ENCODE measurements at regions not wholly inside any gene's neighbourhood (a gene's known extent, or its start where the extent isn't known, plus 50 kb on each side); places are given as distances from the start of the nearest gene placed in this dataset.

GRCh38 chr2:64803776-64804175 lies 150.1 kb upstream of the SERTAD2 start:
- Histone ChIP-seq H2BK120ac (ENCODE audit: low read depth, low read length) (no peak overlapping the region), H3K9ac (ENCODE audit: low read depth, low read length) (no peak overlapping the region), H3K56ac (ENCODE audit: extremely low read depth, insufficient read depth, low read length) (no peak overlapping the region), H3K27me3 (ENCODE audit: control insufficient read depth, insufficient read depth, low read length) (no peaks in the 10 kb centered on the region), H2AK9ac (replicated peaks; ENCODE audit: low read depth, low read length, poor library complexity) (no peak overlapping the region), H3K23ac (ENCODE audit: low read depth, low read length) (no peak overlapping the region), H3K4me2 (ENCODE audit: low read depth, low read length) (no peak overlapping the region), H4K20me1 (ENCODE audit: insufficient read depth, low read length) (no peaks in the 10 kb centered on the region), H3K9me3 (ENCODE audit: control insufficient read depth, insufficient read depth, low read length) (no peaks in the 10 kb centered on the region), H3K36me3 (ENCODE audit: control insufficient read depth, insufficient read depth, low read length) (no peaks in the 10 kb centered on the region), H3K4me3 (ENCODE audit: insufficient read depth, low read depth, low read length) (no peak overlapping the region), H3K9me1 (ENCODE audit: insufficient read depth, low read length) (peaks cover 9% of the 10 kb centered on the region), H3K4me1 (ENCODE audit: control insufficient read depth, insufficient read depth, low read length) (peaks cover 16% of the 10 kb centered on the region), H3K14ac (replicated peaks; ENCODE audit: low read depth, low read length) (no peak overlapping the region), H3K18ac (ENCODE audit: low read depth, low read length) (no peak overlapping the region), H3K27ac (ENCODE audit: insufficient read depth, low read length) (no peak overlapping the region), H4K5ac (ENCODE audit: low read depth, low read length) (no peak overlapping the region), H3K79me1 (ENCODE audit: low read depth in 1 of 2, low read length in 2 of 2) (no peaks in the 10 kb centered on the region), H3K4ac (ENCODE audit: low read depth, low read length) (no peak overlapping the region), H2AFZ (replicated peaks; ENCODE audit: low read length, poor library complexity) (no peak overlapping the region), H4K91ac (ENCODE audit: insufficient read depth, low read depth, low read length) (no peak overlapping the region), H2BK20ac (ENCODE audit: low read depth, low read length) (no peak overlapping the region), H2AK5ac (ENCODE audit: low read depth, low read length) (no peak overlapping the region), H2BK5ac (ENCODE audit: low read depth, low read length, poor library complexity, severe bottlenecking) (no peak overlapping the region), H4K8ac (ENCODE audit: low read depth in 2 of 2, low read length in 2 of 2) (no peak overlapping the region), H2BK15ac (ENCODE audit: low read depth, low read length) (no peak overlapping the region)
- dilution Hi-C loops (cut with HindIII; ENCODE audit: low sequenced_read_pairs, unreplicated experiment) (no loop called here), intact Hi-C loops (cut with micrococcal nuclease) (no loop called here), in situ Hi-C loops (cut with MboI; ENCODE audit: low sequenced_read_pairs) (no loop called here)
- ChIA-PET CTCF (no interaction called here), POLR2A (ENCODE audit: unreplicated experiment) (no interaction called here)
- BruUV-seq (replicated peaks) = no TSS peak
- no peak for TF ChIP-seq CTCF (conservative IDR thresholded peaks at IDR 0.05; ENCODE audit: low read depth, low read length)
- TF ChIP-seq SMC3 (IDR thresholded peaks at IDR 0.05; ENCODE audit: low read depth, low read length) = no peak
- no peak for TF ChIP-seq CHD1 (IDR thresholded peaks at IDR 0.05; ENCODE audit: low read depth, low read length)
- no peak for TF ChIP-seq FOS (IDR thresholded peaks at IDR 0.05; ENCODE audit: low read depth, low read length)
- TF ChIP-seq CEBPB (IDR thresholded peaks at IDR 0.05; ENCODE audit: low read depth, low read length) = no peak
- TF ChIP-seq MAZ (IDR thresholded peaks at IDR 0.05; ENCODE audit: borderline replicate concordance, low read depth, low read length) = no peak
- TF ChIP-seq USF2 (IDR thresholded peaks at IDR 0.05; ENCODE audit: low read depth, low read length) = no peak
- no peak for TF ChIP-seq BHLHE40 (IDR thresholded peaks at IDR 0.05; ENCODE audit: low read depth, low read length)
- no CpG with 5 or more reads among the region's 2 CpGs for WGBS, 2 experiments (ENCODE audit: extremely low coverage in 2 of 2, insufficient read length in 1 of 2)
- DNase-seq (no peak), ATAC-seq (ENCODE audit: low read depth) (no peak)

Measured in IMR-90 (cell line).